Lung (tissue), 11 donors: ENCODE measurements at regions not wholly inside any gene's neighbourhood (a gene's known extent, or its start where the extent isn't known, plus 50 kb on each side); places are given as distances from the start of the nearest gene placed in this dataset.
A peak's percentile ranks its signal among the peaks of the same experiment; 100 is the strongest.

ENCODE experiments used
- ATAC-seq: fragments of 200-7000 bp; cut with Tn5 transposase; one replicate; pipeline ENCODE4 v1.9.1; 2020; ENCODE audit warnings: moderate number of reproducible peaks; ENCODE audit not compliant: insufficient read depth, low FRiP score
- DNase-seq, 3 donors: peaks; one replicate each; pipeline ENCODE4 v3.0.0-alpha.2; 2013 to 2017
- H3K27ac ChIP-seq, 2 donors: one replicate each; pipeline ENCODE4 v1.5.1; 2013; ENCODE audit warnings: mild to moderate bottlenecking in 2 of 2, moderate library complexity in 2 of 2, control low read depth in 1 of 2, inconsistent platforms in 1 of 2, low read depth in 1 of 2, low read length in 1 of 2
- H3K27me3 ChIP-seq, 3 donors: one replicate each; pipeline ENCODE4 v1.5.1; 2013; ENCODE audit warnings: low read length in 2 of 3; ENCODE audit not compliant: control insufficient read depth in 3 of 3, insufficient read depth in 3 of 3
- H3K36me3 ChIP-seq, 4 donors: one replicate each; pipeline ENCODE4 v1.5.1; 2013; ENCODE audit warnings: low read length in 4 of 4, mild to moderate bottlenecking in 1 of 4, moderate library complexity in 1 of 4; ENCODE audit not compliant: control insufficient read depth in 4 of 4, insufficient read depth in 4 of 4
- H3K4me1 ChIP-seq, 5 donors: one replicate each; pipeline ENCODE4 v1.5.1; 2013; ENCODE audit warnings: low read length in 5 of 5, mild to moderate bottlenecking in 2 of 5, moderate library complexity in 1 of 5; ENCODE audit not compliant: control insufficient read depth in 5 of 5, insufficient read depth in 5 of 5
- H3K4me3 ChIP-seq: one replicate; pipeline ENCODE4 v1.5.1; 2013; ENCODE audit warnings: mild to moderate bottlenecking, control low read depth, moderate library complexity
- H3K9ac ChIP-seq, 2 donors: one replicate each; pipeline ENCODE4 v1.5.1; 2013; ENCODE audit warnings: low read length in 2 of 2, control low read depth in 1 of 2; ENCODE audit not compliant: insufficient read depth in 1 of 2
- H3K9me3 ChIP-seq, 4 donors: one replicate each; pipeline ENCODE4 v1.5.1; 2013; ENCODE audit warnings: low read length in 3 of 4, mild to moderate bottlenecking in 1 of 4, moderate library complexity in 1 of 4; ENCODE audit not compliant: control insufficient read depth in 4 of 4, insufficient read depth in 3 of 4
- CTCF ChIP-seq: IDR thresholded peaks from 2 replicates; pipeline ENCODE4 v1.5.1; 2012; ENCODE audit warnings: mild to moderate bottlenecking; ENCODE audit errors: control extremely low read depth, extremely low read depth
- WGBS, 2 donors: extraction: QIAGEN DNeasy Blood & Tissue Kit; methylation state at CpG; one replicate each; pipeline ENCODE4 v1.1.7; 2013; 5-methylcytosine and 5-hydroxymethylcytosine counted together
- donor health status: control.
- donor health status: control.
- donor health status: Bipolar disorder and iron deficiency.
- donor health status: healthy.
- donor health status: DM: yes; HTN: yes; CAD: no.

GRCh38 chr4:103482893-103483292 is 236.9 kb downstream of the TACR3 start:
- no peak for ATAC-seq
- DNase-seq, result no peak
- TF ChIP-seq CTCF, result no peak
- H3K4me1 ChIP-seq, result no peaks in the 10 kb centered on the region
- no peak overlapping the region for H3K27ac ChIP-seq
- 89 to 90% methylated on average over 2 of the region's 2 CpGs for WGBS, 2 donors
- H3K9ac ChIP-seq, result no peak overlapping the region
- no peaks in the 10 kb centered on the region for H3K36me3 ChIP-seq
- no peaks in the 10 kb centered on the region for H3K27me3 ChIP-seq
- peaks cover 0 to 3% (median 0%) of the 10 kb centered on the region in 4 donors for H3K9me3 ChIP-seq
- H3K4me3 ChIP-seq, result no peak overlapping the region

- DNase-seq, result no peak
- no peak for TF ChIP-seq CTCF
- no peak overlapping the region for H3K9ac ChIP-seq
- no peak for ATAC-seq
- no peak overlapping the region for H3K4me3 ChIP-seq
- H3K9me3 ChIP-seq, result peaks cover 0 to 3% (median 0%) of the 10 kb centered on the region in 4 donors
- H3K27ac ChIP-seq, result no peak overlapping the region
- no peaks in the 10 kb centered on the region for H3K27me3 ChIP-seq
- H3K36me3 ChIP-seq, result no peaks in the 10 kb centered on the region
- WGBS, 2 donors, result 39 to 58% methylated on average over 3 of the region's 3 CpGs
- no peaks in the 10 kb centered on the region for H3K4me1 ChIP-seq
Measured at GRCh38 chr4:103482471-103482870, 237.3 kb downstream of the TACR3 start.

DNA sequence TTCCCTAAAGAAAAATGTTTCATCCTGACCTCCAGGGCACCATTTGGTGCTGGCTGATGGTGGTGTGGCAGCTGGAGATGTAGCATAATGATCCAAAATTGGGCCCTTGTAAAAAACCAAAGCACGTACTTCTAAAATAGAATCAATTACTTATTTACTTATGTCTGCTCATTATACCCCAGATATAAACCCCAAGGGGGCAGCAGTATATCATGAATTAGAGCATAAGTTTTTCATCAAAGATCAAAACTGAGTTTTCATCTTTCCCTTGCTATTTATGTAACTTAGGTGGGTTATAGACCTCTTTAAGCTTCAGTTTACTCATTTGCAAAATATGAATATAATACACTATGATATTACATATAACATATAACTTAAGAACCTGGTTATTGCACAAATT is 241.1 kb downstream of the TACR3 start:
- 67 to 74% methylated on average over 1 of the region's 1 CpG for WGBS, 2 donors
- ATAC-seq (no peak), DNase-seq (peak in 1 of 3 donors; percentile 2)
- no peak for TF ChIP-seq CTCF
- H3K36me3 ChIP-seq, result no peaks in the 10 kb centered on the region
- H3K27ac ChIP-seq, result no peak overlapping the region
- no peak overlapping the region for H3K9ac ChIP-seq
- no peaks in the 10 kb centered on the region for H3K27me3 ChIP-seq
- H3K9me3 ChIP-seq, result peaks cover 0 to 4% (median 0%) of the 10 kb centered on the region in 4 donors
- H3K4me1 ChIP-seq, result no peaks in the 10 kb centered on the region
- no peak overlapping the region for H3K4me3 ChIP-seq

DNA sequence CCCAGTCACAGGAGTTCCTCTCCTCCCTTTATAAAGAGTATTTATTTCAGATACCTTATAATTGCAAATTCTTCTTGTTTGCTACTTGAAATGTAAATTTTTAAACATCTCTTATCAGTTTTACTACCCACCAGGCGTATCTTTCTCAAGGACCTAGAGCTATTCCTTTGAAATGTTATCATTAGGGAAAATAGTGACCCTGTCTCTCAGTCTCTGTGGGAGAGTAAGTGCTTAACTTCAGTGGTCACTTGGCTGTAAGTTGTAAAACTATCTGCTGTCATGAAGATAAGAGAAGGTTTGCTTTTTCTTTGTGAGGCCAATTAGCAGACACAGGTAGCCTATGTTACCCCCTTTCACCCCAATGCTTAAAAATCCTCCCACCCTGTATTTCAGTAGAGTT is 241.6 kb downstream of the TACR3 start:
- Histone ChIP-seq H3K4me3 (no peak overlapping the region), H3K27ac (no peak overlapping the region), H3K9me3 (peaks cover 0 to 6% (median 0%) of the 10 kb centered on the region in 4 donors), H3K27me3 (no peaks in the 10 kb centered on the region), H3K9ac (no peak overlapping the region), H3K36me3 (no peaks in the 10 kb centered on the region), H3K4me1 (no peaks in the 10 kb centered on the region)
- WGBS, 2 donors, result 66 to 72% methylated on average over 1 of the region's 1 CpG
- no peak for ATAC-seq
- no peak for TF ChIP-seq CTCF
- no peak for DNase-seq
